C4-2B (cell line): ENCODE measurements at regions not wholly inside any gene's neighbourhood (a gene's known extent, or its start where the extent isn't known, plus 50 kb on each side); places are given as distances from the start of the nearest gene placed in this dataset.
"Not testable (repeated sequence)": the region's sequence is repeated elsewhere in the genome, so short reads cannot be mapped to it uniquely, and the experiment has no call there.

Experiments
- H3K27ac ChIP-seq: fragments of 450-650 bp; 2 replicates; pipeline ENCODE4 v1.5.1; 2017
- CTCF ChIP-seq: fragments of 450-650 bp; conservative IDR thresholded peaks from 2 replicates; pipeline ENCODE4 v1.5.1; 2017; ENCODE audit warnings: mild to moderate bottlenecking
- ZFX ChIP-seq: fragments of 450-650 bp; IDR thresholded peaks from 2 replicates; pipeline ENCODE4 v1.6.1; 2017

GRCh38 chr5:17951392-17952169, 317.3 kb downstream of the TAF11L14 start:
- TF ChIP-seq ZFX: no peak
- TF ChIP-seq CTCF: peak; percentile 63
- peak overlapping the region; percentile 68 for H3K27ac ChIP-seq

- H3K27ac ChIP-seq: peak overlapping the region; percentile 68
- TF ChIP-seq ZFX (no peak), CTCF (no peak)
Measured at GRCh38 chr5:17952231-17952630, 318.0 kb downstream of the TAF11L14 start.

GRCh38 chr5:17964067-17964466, 329.8 kb downstream of the TAF11L14 start:
- H3K27ac ChIP-seq: no peak overlapping the region
- TF ChIP-seq ZFX (no peak), CTCF (no peak)

- no peak overlapping the region for H3K27ac ChIP-seq
- no peak for TF ChIP-seq ZFX
- TF ChIP-seq CTCF: no peak
Measured at GRCh38 chr5:17966640-17967402, 332.6 kb downstream of the TAF11L14 start.

- no peak for TF ChIP-seq ZFX
- TF ChIP-seq CTCF: no peak
- no peak overlapping the region for H3K27ac ChIP-seq
Measured at GRCh38 chr5:17976404-17976803, 342.1 kb downstream of the TAF11L14 start.

- TF ChIP-seq CTCF (no peak), ZFX (no peak)
- no peak overlapping the region for H3K27ac ChIP-seq
Measured at GRCh38 chr5:17978954-17979353, 344.7 kb downstream of the TAF11L14 start.

GRCh38 chr5:17982626-17983025, 348.4 kb downstream of the TAF11L14 start:
- H3K27ac ChIP-seq: not testable (repeated sequence)
